ENCODE measurements at regions not wholly inside any gene's neighbourhood (a gene's known extent, or its start where the extent isn't known, plus 50 kb on each side); places are given as distances from the start of the nearest gene placed in this dataset.

DNA sequence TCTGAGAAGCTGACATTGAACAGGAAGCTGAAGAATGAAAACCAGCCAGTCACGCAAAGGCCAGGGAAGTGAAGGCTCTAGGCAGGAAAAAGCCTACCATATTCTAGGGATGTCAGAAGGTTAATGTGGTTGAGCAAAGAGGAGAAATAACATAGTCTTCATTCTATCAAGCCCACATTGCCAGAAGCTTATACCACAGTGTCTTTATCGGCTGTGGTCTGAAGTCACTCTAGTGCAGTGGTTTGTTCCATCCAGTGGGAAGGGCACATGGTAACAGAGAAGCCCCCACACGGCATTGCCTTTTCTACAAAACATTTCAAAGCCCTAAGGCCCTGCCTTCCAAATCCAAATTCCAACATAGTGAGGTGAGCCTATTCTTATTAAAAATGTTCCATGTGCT, 311.3 kb downstream of the TNS1 start:
- H3K9me3 ChIP-seq (ENCODE audit: control insufficient read depth, low read depth, low read length): no peaks in the 10 kb centered on the region
- H3K4me3 ChIP-seq (ENCODE audit: low read length): no peak overlapping the region
- H3K36me3 ChIP-seq (ENCODE audit: control insufficient read depth, insufficient read depth, low read length): no peaks in the 10 kb centered on the region
- H3K27ac ChIP-seq (ENCODE audit: low read length): no peak overlapping the region
- H3K4me1 ChIP-seq (ENCODE audit: control insufficient read depth, insufficient read depth, low read length): no peaks in the 10 kb centered on the region
- no peak for DNase-seq
- no peaks in the 10 kb centered on the region for H3K27me3 ChIP-seq (ENCODE audit: control insufficient read depth, insufficient read depth, low read length)
- 100% methylated on average over 1 of the region's 3 CpGs for WGBS (ENCODE audit: insufficient coverage, low lambda C conversion rate)

GRCh38 chr2:217689053-217689452, 313.7 kb downstream of the TNS1 start:
- Histone ChIP-seq H3K36me3 (ENCODE audit: control insufficient read depth, insufficient read depth, low read length) (no peaks in the 10 kb centered on the region), H3K27ac (ENCODE audit: low read length) (no peak overlapping the region), H3K4me1 (ENCODE audit: control insufficient read depth, insufficient read depth, low read length) (no peaks in the 10 kb centered on the region), H3K9me3 (ENCODE audit: control insufficient read depth, low read depth, low read length) (no peaks in the 10 kb centered on the region), H3K27me3 (ENCODE audit: control insufficient read depth, insufficient read depth, low read length) (no peaks in the 10 kb centered on the region), H3K4me3 (ENCODE audit: low read length) (no peak overlapping the region)
- WGBS (ENCODE audit: insufficient coverage, low lambda C conversion rate): no CpG with 5 or more reads among the region's 1 CpG
- DNase-seq: no peak

GRCh38 chr2:217688494-217688893, 314.3 kb downstream of the TNS1 start:
- no peaks in the 10 kb centered on the region for H3K27me3 ChIP-seq (ENCODE audit: control insufficient read depth, insufficient read depth, low read length)
- no peak overlapping the region for H3K27ac ChIP-seq (ENCODE audit: low read length)
- no peaks in the 10 kb centered on the region for H3K9me3 ChIP-seq (ENCODE audit: control insufficient read depth, low read depth, low read length)
- no peak overlapping the region for H3K4me3 ChIP-seq (ENCODE audit: low read length)
- 60% methylated on average over 1 of the region's 3 CpGs for WGBS (ENCODE audit: insufficient coverage, low lambda C conversion rate)
- H3K4me1 ChIP-seq (ENCODE audit: control insufficient read depth, insufficient read depth, low read length): no peaks in the 10 kb centered on the region
- DNase-seq: no peak
- no peaks in the 10 kb centered on the region for H3K36me3 ChIP-seq (ENCODE audit: control insufficient read depth, insufficient read depth, low read length)

DNA sequence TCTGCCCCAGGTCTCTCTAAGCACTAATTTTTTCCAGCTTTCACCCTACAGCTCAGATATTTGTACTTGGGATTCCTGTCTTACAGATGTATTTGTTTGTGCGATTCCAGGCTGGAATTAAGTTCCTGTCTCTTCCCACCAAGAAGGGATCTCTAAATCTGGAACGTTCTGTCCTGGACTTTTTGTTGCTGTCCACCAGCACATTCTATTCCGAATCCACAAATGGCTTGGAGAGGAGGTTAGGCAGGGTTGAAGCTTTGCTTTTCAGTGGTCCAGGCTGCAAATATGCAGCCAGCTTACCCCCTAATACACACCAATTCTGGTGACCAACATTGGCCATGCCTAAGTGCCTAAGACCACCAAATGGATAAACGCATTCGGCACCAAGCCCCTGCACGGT, 315.0 kb downstream of the TNS1 start:
- H3K9me3 ChIP-seq (ENCODE audit: control insufficient read depth, low read depth, low read length): no peaks in the 10 kb centered on the region
- H3K4me3 ChIP-seq (ENCODE audit: low read length): no peak overlapping the region
- no peaks in the 10 kb centered on the region for H3K4me1 ChIP-seq (ENCODE audit: control insufficient read depth, insufficient read depth, low read length)
- H3K27ac ChIP-seq (ENCODE audit: low read length): no peak overlapping the region
- no peaks in the 10 kb centered on the region for H3K27me3 ChIP-seq (ENCODE audit: control insufficient read depth, insufficient read depth, low read length)
- no peak for DNase-seq
- no peaks in the 10 kb centered on the region for H3K36me3 ChIP-seq (ENCODE audit: control insufficient read depth, insufficient read depth, low read length)
- 80% methylated on average over 1 of the region's 6 CpGs for WGBS (ENCODE audit: insufficient coverage, low lambda C conversion rate)

DNA sequence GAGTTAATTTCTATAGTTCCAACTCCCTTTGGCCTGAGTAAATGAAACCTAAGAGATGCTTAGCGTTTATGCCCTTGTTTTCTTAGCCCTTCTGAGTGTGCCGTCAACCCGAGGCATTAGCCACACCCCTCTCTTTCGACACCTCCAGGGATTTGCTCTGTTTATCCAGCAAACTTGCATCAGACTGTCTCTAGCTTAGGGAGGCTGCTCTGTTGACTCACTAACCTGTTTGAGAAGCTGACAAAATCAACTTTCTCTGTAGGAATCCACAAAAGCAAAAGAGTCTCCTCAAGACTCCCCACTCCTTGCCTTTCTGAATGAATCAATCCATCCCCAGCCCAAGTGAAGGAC, 317.6 kb downstream of the TNS1 start:
- Histone ChIP-seq H3K36me3 (ENCODE audit: control insufficient read depth, insufficient read depth, low read length) (no peaks in the 10 kb centered on the region), H3K27ac (ENCODE audit: low read length) (no peak overlapping the region), H3K27me3 (ENCODE audit: control insufficient read depth, insufficient read depth, low read length) (no peaks in the 10 kb centered on the region), H3K9me3 (ENCODE audit: control insufficient read depth, low read depth, low read length) (no peaks in the 10 kb centered on the region), H3K4me1 (ENCODE audit: control insufficient read depth, insufficient read depth, low read length) (no peaks in the 10 kb centered on the region), H3K4me3 (ENCODE audit: low read length) (no peak overlapping the region)
- WGBS (ENCODE audit: insufficient coverage, low lambda C conversion rate): 0% methylated on average over 1 of the region's 4 CpGs
- DNase-seq: peak; percentile 63 to 69

DNA sequence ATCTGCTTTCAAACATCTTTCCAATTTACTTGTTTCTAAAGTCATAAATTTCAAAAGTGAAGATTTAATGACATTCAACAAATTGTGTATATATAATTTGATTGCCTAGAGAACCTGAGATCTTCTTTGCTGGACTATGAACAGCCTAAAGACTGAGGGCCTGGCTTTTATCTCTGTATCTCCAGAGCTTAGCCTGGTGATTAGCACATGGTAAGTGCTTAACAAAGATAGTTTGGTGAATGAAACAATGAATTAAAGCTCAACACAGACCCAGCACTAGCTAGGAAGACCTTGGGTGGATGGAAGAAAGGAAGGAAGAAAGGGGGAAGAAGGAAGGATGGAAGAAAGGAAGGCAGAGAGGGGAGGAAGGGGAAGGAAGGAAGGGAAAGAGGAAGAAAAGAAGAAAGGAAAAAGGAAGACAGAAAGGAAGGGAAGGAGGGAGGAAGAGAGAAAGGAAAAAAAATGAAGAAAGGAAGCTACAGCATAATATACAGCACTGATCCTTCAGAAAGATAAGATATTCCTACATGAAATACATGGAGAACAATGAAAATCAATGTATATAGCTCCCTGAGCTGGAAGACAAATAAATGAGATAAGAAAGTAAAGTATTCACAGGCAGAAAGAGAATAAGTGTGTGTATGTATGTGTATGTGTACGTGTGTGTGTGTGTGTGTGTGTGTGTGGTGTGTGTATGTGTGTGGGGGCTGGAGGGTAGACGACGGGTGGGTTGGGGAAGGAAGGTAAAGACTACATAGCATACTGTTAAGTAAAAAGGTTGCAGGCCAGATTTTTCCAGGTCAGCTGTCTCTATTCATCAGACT, 318.2 kb downstream of the TNS1 start:
- no peaks in the 10 kb centered on the region for H3K36me3 ChIP-seq (ENCODE audit: control insufficient read depth, insufficient read depth, low read length)
- H3K9me3 ChIP-seq (ENCODE audit: control insufficient read depth, low read depth, low read length): no peaks in the 10 kb centered on the region
- no peak overlapping the region for H3K27ac ChIP-seq (ENCODE audit: low read length)
- no peaks in the 10 kb centered on the region for H3K27me3 ChIP-seq (ENCODE audit: control insufficient read depth, insufficient read depth, low read length)
- no peaks in the 10 kb centered on the region for H3K4me1 ChIP-seq (ENCODE audit: control insufficient read depth, insufficient read depth, low read length)
- H3K4me3 ChIP-seq (ENCODE audit: low read length): no peak overlapping the region
- no peak for DNase-seq
- WGBS (ENCODE audit: insufficient coverage, low lambda C conversion rate): 20% methylated on average over 1 of the region's 3 CpGs

DNA sequence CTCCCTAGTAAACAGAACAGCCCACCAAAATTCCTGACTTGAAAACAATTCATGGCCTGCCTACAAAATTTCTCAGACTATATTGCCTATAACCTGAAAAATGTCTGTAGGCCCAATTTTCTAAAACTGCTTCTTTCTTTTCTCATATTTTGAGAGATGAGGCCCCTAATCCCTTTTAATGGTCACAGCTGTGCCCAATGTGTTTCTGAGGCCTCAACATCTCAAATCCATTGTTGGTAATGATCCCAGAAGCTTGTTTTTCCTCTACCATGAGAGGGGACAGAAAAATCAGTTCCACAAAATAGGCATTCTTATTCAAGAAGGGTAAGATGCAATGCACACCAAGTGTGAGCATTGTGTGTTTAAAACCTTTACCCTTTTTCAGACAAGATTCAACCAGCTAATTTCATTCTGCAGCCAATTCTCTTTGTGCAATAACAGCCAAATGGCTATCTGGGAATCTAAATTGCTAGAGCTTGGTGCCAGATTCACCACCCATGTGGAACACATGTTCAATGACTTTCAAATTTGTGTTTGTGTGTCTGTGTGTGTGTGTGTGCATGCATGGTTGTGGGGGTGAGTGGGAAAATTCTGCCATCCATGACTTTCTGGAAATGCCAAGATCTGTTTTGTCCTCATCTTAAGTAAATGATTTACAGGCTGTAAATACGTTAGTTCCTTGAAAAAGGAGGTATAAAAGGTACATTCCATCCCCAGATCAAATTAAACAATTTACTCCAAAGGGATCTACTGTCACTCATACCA, 319.5 kb downstream of the TNS1 start:
- Histone ChIP-seq H3K4me1 (ENCODE audit: control insufficient read depth, insufficient read depth, low read length) (no peaks in the 10 kb centered on the region), H3K4me3 (ENCODE audit: low read length) (no peak overlapping the region), H3K9me3 (ENCODE audit: control insufficient read depth, low read depth, low read length) (no peaks in the 10 kb centered on the region), H3K27me3 (ENCODE audit: control insufficient read depth, insufficient read depth, low read length) (no peaks in the 10 kb centered on the region), H3K27ac (ENCODE audit: low read length) (no peak overlapping the region), H3K36me3 (ENCODE audit: control insufficient read depth, insufficient read depth, low read length) (no peaks in the 10 kb centered on the region)
- whole genome bisulfite sequencing (ENCODE audit: insufficient coverage, low lambda C conversion rate): no CpG with 5 or more reads among the region's 1 CpG
- no peak for DNase-seq

DNA sequence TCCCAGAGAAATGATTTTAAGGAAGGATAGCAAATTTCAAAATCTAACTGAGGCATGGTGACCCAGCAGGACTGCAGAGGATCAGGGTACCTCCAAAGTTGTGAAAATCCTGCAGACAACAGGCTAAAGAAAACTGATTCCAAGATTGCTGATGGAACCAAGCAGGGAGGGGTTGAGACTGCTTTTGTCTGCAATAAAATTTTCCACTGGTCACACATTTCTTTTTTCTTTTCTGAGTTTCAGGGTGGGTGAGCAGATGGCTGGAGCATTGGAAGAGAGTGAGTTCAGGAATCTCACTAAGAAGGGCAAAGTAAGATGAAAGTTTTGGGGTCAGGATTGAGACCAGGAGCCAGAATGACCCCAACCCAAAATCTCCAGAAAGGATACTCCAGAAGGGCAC, 321.0 kb downstream of the TNS1 start:
- Histone ChIP-seq H3K27ac (ENCODE audit: low read length) (no peak overlapping the region), H3K4me3 (ENCODE audit: low read length) (no peak overlapping the region), H3K4me1 (ENCODE audit: control insufficient read depth, insufficient read depth, low read length) (no peaks in the 10 kb centered on the region), H3K9me3 (ENCODE audit: control insufficient read depth, low read depth, low read length) (no peaks in the 10 kb centered on the region), H3K27me3 (ENCODE audit: control insufficient read depth, insufficient read depth, low read length) (no peaks in the 10 kb centered on the region), H3K36me3 (ENCODE audit: control insufficient read depth, insufficient read depth, low read length) (no peaks in the 10 kb centered on the region)
- no peak for DNase-seq

GRCh38 chr2:217680381-217680780, 322.4 kb downstream of the TNS1 start:
- H3K27me3 ChIP-seq (ENCODE audit: control insufficient read depth, insufficient read depth, low read length): no peaks in the 10 kb centered on the region
- no peaks in the 10 kb centered on the region for H3K9me3 ChIP-seq (ENCODE audit: control insufficient read depth, low read depth, low read length)
- no CpG with 5 or more reads among the region's 2 CpGs for WGBS (ENCODE audit: insufficient coverage, low lambda C conversion rate)
- no peaks in the 10 kb centered on the region for H3K4me1 ChIP-seq (ENCODE audit: control insufficient read depth, insufficient read depth, low read length)
- no peaks in the 10 kb centered on the region for H3K36me3 ChIP-seq (ENCODE audit: control insufficient read depth, insufficient read depth, low read length)
- no peak overlapping the region for H3K27ac ChIP-seq (ENCODE audit: low read length)
- DNase-seq: no peak
- H3K4me3 ChIP-seq (ENCODE audit: low read length): no peak overlapping the region

DNA sequence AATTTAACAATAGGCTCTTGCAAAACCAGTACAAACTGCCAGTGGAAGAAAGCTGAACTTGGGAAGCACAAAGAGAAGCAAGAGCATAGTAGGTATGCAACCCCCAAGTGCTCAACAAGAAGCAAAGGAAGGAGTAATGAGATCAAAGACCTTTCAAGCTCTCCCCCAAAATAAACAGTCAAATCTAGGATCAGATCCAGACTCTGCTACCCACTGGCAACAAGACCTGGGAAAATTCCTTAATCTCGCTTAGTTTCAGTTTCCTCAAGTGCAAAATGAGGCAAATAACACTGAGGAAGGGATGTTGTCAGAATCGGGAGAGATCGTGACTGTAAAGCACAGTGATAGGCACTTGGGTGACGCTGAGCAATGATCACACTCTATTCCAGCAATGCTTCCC, 329.2 kb downstream of the TNS1 start:
- Histone ChIP-seq H3K9me3 (ENCODE audit: control insufficient read depth, low read depth, low read length) (no peaks in the 10 kb centered on the region), H3K27ac (ENCODE audit: low read length) (no peak overlapping the region), H3K4me1 (ENCODE audit: control insufficient read depth, insufficient read depth, low read length) (no peaks in the 10 kb centered on the region), H3K4me3 (ENCODE audit: low read length) (no peak overlapping the region), H3K36me3 (ENCODE audit: control insufficient read depth, insufficient read depth, low read length) (no peaks in the 10 kb centered on the region), H3K27me3 (ENCODE audit: control insufficient read depth, insufficient read depth, low read length) (no peaks in the 10 kb centered on the region)
- DNase-seq: peak in 1 of 2 donors; percentile 6
- WGBS (ENCODE audit: insufficient coverage, low lambda C conversion rate): no CpG with 5 or more reads among the region's 4 CpGs

GRCh38 chr2:217672472-217672871, 330.3 kb downstream of the TNS1 start:
- Histone ChIP-seq H3K36me3 (ENCODE audit: control insufficient read depth, insufficient read depth, low read length) (no peaks in the 10 kb centered on the region), H3K27ac (ENCODE audit: low read length) (no peak overlapping the region), H3K9me3 (ENCODE audit: control insufficient read depth, low read depth, low read length) (no peaks in the 10 kb centered on the region), H3K4me3 (ENCODE audit: low read length) (no peak overlapping the region), H3K4me1 (ENCODE audit: control insufficient read depth, insufficient read depth, low read length) (no peaks in the 10 kb centered on the region), H3K27me3 (ENCODE audit: control insufficient read depth, insufficient read depth, low read length) (peaks cover 2% of the 10 kb centered on the region)
- WGBS (ENCODE audit: insufficient coverage, low lambda C conversion rate): no CpG with 5 or more reads among the region's 3 CpGs
- DNase-seq: no peak

All from large intestine (tissue), 3 donors.